Ureter (tissue), 1 donor: ENCODE measurements at regions not wholly inside any gene's neighbourhood (a gene's known extent, or its start where the extent isn't known, plus 50 kb on each side); places are given as distances from the start of the nearest gene placed in this dataset.
"Not testable (repeated sequence)": the region's sequence is repeated elsewhere in the genome, so short reads cannot be mapped to it uniquely, and the experiment has no call there.

Source experiments
- DNase-seq: peaks from one replicate; pipeline ENCODE4 v3.0.0-alpha.2; 2020; ENCODE audit warnings: low spot score
- donor health status: DM: yes; HTN: yes; CAD: no.

GRCh38 chr1:38505944-38506343, 353.6 kb downstream of the RRAGC start:
- DNase-seq = no peak

GRCh38 chr1:38502758-38503157, 356.8 kb downstream of the RRAGC start:
- no peak for DNase-seq

GRCh38 chr1:38500891-38501290, 358.7 kb downstream of the RRAGC start:
- DNase-seq = no peak

DNA sequence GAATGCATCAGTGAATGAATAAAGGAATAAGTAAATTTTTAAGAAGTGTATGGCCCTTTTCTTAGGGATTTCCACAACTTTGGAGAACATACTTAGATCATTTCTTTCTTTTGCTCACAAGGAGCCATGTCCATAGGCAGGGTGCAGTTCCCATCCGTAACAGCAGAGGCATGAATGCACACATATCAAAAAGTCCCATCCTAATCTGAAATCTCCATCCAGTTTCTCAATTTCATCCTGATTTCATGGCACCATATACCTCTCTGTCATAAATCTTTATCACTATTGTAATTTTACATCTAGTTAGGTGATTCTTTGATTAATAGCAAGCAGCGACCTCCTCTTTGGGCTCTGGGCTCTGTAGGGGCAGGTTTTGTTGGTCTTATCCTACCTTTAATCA, 359.2 kb downstream of the RRAGC start:
- no peak for DNase-seq

GRCh38 chr1:38498686-38499085, 360.9 kb downstream of the RRAGC start:
- DNase-seq = no peak

DNA sequence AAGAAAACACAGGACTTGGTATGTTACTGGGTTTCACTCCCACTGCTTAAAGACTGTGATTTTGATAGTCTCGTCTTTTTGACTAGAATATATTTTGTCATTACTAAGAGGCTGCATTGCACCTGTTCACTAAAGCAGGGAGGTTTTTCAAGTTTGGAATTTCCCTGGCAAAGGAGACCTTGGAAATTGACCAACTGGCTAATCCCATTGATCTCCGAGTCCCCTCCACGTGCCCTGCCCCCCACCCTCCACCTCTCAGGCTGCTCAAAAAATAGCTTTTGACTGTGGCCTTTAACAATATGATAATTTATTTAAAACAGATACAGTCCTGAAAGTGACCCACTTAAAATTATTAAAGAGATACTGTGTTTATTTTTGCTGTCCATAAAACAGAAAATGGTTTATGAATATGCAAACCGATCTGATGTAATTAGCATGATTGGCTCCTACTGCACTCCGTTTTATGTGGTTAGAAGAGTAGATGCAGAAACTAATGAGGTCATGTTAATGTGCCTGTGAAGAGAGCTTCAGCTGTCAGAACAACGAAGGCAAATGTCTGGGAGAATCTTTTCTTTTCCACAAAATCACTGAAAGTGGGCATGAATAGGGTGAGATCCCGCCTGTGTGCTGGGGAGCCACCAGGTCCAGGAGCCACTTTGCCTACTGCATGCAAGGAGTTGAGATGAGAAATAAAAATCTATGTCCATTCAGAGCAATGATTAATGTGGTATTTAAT, 361.5 kb downstream of the RRAGC start:
- DNase-seq = no peak

- DNase-seq = not testable (repeated sequence)
These were observed 366.3 kb downstream of the RRAGC start for GRCh38 chr1:38493306-38493705.

DNA sequence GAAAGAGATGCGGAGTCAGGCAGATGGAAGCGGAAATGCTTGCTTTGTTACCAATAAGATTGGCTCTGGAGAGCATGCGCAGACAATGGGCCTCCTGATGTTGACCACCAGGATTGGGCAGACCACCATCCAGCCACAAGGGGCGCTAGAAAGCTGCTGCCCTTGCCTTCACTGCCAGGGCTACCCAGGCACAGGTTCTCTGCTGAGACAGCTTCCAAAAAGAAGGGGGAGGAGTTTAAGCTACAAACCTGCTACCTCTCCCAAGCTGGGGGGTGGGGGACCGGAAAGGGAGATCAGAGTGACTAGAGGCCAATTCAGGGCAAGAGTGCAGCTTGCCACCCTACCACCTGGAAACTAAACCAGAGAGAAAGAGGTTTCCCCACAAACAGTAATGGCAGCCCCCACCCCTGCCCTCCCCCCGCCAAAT, 369.7 kb downstream of the RRAGC start:
- no peak for DNase-seq

GRCh38 chr1:38488162-38488898, 371.2 kb downstream of the RRAGC start:
- no peak for DNase-seq

DNA sequence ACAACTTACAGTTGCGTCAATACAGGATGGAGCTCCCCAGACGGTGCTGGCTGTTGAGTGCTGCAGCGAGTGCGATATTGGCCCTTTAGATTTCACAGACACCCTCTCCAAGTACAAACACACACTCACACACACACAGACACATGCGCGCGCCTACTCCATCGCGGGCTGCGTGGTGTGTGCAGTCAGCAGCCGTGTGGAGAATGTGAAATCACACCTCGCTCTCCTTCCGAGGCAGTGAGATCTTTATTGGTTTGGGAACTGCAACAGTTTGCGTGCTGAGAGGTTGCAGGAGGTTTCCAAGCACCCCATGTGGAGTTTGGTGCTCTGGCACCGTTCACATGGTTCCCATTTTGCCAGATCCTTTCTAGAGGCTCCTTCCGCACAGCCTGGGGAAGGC, 372.2 kb downstream of the RRAGC start:
- DNase-seq = no peak

DNA sequence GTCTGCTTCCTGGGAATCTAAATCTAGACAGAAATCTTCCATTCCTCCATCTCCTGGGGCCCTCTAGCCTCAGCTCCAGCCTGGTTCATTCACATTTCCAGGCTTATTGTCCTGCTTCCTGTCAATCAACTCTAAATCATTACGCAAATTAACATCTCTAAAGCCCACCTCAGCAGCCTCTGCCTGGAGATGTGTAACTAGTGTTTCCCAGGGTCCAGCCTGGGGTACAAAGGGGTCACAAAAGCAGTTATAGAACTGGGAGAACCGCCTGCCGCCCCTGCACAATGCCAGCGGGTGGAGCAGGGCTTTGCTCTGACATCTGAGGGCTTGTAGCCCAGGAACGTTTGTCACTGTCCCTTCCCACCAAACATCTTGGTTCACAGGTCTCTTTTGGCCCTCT, 373.5 kb downstream of the RRAGC start:
- DNase-seq = no peak

GRCh38 chr1:38481871-38482826, 377.4 kb downstream of the RRAGC start:
- DNase-seq = no peak

DNA sequence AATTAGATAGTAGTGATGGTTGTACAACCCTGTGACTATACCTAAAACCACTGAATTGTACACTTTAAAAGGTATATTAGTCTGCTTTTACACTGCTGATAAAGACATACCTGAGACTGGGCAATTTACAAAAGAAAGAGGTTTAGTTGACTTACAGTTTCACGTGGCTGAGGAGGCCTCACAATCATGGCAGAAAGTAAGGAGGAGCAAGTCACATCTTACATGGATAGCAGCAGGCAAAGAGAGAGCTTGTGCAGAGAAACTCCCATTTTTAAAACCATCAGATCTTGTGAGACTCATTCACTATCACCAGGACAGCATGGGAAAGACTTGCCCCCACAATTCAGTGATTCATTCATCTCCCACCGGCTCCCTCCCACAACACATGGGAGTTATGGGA, 379.9 kb downstream of the RRAGC start:
- not testable (repeated sequence) for DNase-seq

DNA sequence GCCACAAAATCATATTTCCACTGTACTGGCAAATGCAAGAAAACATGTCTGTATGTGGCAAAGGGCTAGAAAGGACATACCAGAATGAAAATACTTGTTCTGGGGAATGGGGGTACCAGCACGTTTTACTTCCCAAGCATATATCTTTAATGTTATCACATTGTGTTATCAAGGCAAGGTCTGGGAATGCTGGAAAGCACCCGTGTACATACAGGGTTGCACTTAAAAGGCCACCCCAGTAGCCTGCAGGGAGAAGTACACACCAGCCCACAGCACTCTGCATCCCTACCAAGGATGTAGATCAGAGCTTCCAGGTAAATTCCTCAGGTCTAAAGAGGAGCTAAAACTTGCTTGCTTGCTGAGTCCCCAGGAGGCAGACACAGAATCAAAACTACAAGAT, 381.8 kb downstream of the RRAGC start:
- no peak for DNase-seq

DNA sequence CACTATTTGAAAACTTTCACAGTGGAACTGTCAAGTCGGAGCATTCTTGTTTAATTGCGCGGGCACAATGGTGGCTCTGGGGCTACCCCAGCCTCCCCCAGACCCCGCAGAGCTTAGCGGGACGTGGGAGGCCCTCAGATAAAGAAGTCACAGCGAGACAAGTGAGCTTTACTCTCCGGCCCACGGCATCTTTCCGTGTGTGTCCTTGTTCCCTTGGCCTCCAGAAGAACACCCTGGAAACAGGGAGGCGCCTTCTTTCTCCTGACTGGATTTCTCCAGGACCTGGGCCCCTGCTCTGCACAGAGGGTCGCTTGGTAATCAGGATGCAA, 382.8 kb downstream of the RRAGC start:
- no peak for DNase-seq

- DNase-seq = no peak
These were observed 383.3 kb downstream of the RRAGC start for GRCh38 chr1:38476111-38476849.

GRCh38 chr1:38475624-38476005, 384.0 kb downstream of the RRAGC start:
- DNase-seq = no peak

DNA sequence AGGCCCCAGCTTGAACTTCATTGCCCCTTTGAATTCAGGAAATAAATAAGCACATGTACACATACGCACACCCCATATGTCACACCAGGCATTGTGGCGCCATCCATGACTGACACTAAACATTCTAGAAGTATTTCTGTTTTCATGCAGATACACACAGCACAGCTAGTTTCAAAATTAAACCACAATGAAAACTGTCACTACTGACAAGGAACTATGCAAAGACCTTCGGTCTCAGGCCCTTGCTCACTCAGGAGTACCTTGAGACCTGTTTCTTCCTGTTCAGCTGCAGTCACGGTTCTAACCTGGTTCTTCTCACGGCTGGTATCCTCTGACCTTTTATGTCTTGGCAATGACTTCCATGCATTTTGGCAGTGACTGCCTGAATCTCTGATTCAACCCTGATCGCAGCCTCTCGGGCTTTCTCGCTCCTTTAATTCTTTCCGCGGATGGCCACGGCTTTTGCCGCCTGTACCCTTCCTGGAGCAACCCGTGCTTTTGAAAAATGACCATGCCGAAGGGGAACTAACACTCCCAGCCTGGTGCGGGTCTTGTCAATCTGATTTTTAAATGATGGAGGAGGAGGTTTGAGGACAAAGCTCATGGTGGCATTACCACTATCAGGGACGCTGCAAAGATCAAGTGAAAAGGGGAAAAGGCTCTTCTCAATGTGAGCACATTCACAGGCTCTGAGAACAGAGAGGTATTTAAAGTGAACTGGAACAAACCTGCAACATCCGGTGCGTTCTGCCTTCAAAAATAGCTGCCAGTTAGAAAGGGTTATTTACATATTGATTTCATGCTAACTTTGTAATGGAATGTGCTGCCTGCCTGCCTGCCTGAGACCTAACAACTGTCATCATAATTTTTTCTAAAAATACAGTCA, 384.6 kb downstream of the RRAGC start:
- no peak for DNase-seq

DNA sequence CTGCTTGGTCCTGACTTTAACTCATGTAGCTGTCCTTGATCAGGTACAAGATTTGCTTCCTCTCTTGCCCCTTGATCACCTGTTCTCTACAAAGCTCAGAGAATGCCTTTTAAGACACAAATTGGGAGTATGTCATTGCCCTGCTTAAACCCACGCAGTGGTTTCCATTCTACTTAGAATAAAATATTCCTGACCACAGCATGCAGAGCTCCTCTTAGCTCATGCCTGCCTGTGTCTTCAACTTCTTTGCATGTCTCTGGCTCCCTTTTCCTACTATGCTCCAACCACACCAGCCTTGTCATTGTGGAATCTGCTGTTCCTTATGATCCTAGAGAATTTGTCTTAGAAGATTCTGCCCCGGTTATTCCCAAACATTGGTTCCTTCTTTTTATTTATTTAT, 393.1 kb downstream of the RRAGC start:
- DNase-seq = no peak

GRCh38 chr1:38465460-38465859, 394.1 kb downstream of the RRAGC start:
- no peak for DNase-seq
